GM12865 (cell line): ENCODE measurements at regions not wholly inside any gene's neighbourhood (a gene's known extent, or its start where the extent isn't known, plus 50 kb on each side); places are given as distances from the start of the nearest gene placed in this dataset.

ENCODE experiments used
- DNase-seq: peaks from one replicate; pipeline ENCODE4 v3.0.0; 2010; ENCODE audit warnings: low read depth
- H3K4me3 ChIP-seq: 2 replicates; pipeline ENCODE4 v1.5.1; 2011; ENCODE audit warnings: mild to moderate bottlenecking, low read depth, low read length, control low read depth
- TF ChIP-seq, protein P1 (sequence below): IDR thresholded peaks from 2 replicates; pipeline ENCODE4 v1.5.1; 2011; ENCODE audit warnings: low read length, control low read depth, low read depth, inconsistent platforms; ENCODE audit not compliant: insufficient read depth; ENCODE audit errors: missing control alignments

DNA sequence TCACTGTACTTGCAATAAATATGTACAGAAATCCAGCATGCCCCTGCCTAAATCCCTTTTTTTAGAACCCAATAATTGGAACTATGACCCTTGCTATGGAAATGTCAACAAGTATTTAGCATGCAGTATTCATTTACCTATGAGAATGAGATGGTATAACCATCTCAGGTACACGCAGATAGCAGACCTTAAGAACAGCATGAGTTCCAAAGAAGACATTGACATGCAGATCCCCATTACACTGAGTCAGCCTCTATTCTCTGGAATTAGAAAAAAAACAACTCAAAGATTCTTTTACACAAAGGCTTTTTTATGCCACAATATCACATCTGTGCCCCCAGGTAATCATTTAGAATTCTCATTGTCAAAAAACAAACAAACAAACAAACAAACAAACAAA is 325.6 kb upstream of the TLE4 start:
- DNase-seq: no peak
- TF ChIP-seq, protein P1, sequence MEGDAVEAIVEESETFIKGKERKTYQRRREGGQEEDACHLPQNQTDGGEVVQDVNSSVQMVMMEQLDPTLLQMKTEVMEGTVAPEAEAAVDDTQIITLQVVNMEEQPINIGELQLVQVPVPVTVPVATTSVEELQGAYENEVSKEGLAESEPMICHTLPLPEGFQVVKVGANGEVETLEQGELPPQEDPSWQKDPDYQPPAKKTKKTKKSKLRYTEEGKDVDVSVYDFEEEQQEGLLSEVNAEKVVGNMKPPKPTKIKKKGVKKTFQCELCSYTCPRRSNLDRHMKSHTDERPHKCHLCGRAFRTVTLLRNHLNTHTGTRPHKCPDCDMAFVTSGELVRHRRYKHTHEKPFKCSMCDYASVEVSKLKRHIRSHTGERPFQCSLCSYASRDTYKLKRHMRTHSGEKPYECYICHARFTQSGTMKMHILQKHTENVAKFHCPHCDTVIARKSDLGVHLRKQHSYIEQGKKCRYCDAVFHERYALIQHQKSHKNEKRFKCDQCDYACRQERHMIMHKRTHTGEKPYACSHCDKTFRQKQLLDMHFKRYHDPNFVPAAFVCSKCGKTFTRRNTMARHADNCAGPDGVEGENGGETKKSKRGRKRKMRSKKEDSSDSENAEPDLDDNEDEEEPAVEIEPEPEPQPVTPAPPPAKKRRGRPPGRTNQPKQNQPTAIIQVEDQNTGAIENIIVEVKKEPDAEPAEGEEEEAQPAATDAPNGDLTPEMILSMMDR: no peak
- no peak overlapping the region for H3K4me3 ChIP-seq

DNA sequence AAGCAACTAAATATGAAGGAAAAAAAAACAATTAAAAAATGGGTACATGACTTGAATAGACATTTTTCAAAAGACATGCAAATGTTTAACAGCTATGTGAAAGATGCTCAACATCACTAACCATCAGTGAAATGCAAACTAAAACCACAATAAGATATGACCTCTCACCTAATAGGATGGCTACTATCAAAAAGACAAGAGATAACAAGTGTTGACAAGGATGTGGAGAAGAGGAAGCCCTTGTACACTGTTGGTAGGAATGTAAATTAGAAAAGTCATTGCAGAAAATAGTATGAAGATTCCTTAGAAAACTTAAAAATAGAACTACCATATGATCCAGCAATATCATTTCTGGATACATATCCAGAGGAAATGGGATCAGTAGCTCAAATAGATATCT is 324.7 kb upstream of the TLE4 start:
- TF ChIP-seq, protein P1: no peak
- no peak for DNase-seq
- H3K4me3 ChIP-seq: no peak overlapping the region

DNA sequence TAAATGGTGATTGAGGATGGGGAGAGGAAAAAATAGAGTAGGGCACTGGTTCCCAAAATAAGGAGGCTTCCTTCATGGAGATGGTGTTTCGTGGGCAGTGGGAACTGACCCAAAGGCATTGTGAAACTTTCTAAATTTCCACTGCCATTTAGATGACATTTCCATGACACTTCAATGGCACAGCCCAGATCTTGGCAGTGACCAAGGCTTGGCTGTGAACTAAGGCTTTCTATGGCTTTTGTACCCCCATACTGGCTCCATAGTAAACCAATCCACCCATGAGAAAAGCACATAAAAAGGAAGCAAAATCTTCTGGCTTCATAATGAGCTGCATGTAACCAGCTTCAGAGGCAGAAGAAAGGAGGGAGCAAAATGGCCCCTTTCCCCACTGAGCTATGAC is 321.0 kb upstream of the TLE4 start:
- DNase-seq: no peak
- no peak overlapping the region for H3K4me3 ChIP-seq
- TF ChIP-seq, protein P1: no peak

DNA sequence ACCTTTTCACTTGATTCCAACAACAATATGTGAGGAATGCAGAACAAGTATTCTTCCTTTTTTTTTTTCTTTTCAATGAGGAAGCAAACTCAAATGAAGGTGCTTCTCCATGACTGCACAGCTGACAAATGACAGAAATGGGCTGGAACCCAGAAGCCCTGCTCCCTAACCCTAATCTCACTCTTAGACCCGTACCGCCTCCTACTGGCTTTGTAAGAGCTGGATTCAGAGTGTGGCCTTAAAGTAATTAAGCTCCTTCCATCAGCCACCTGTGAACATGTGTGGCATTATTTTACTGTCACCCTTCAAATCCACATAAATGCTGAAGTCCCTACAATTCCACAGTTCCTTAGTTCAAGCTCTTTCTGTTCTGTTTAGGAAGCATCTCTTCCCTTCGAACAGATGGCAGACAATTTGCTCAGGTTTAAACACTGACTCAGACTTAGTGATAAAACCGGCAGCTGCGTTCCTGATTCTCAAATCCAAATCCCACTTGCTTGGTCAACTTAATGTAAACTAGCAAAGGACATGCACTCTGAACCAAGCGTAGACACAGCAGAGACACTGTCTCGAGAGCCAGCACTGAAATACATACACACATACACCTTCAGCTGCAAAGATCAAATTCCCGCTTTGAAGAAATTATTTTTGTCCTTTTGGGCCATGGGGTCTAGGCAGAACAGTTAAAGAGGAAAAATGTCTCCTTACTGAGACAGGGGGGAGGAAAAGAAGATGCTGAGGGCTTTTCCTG is 316.7 kb upstream of the TLE4 start:
- H3K4me3 ChIP-seq: no peak overlapping the region
- TF ChIP-seq, protein P1: no peak
- no peak for DNase-seq

DNA sequence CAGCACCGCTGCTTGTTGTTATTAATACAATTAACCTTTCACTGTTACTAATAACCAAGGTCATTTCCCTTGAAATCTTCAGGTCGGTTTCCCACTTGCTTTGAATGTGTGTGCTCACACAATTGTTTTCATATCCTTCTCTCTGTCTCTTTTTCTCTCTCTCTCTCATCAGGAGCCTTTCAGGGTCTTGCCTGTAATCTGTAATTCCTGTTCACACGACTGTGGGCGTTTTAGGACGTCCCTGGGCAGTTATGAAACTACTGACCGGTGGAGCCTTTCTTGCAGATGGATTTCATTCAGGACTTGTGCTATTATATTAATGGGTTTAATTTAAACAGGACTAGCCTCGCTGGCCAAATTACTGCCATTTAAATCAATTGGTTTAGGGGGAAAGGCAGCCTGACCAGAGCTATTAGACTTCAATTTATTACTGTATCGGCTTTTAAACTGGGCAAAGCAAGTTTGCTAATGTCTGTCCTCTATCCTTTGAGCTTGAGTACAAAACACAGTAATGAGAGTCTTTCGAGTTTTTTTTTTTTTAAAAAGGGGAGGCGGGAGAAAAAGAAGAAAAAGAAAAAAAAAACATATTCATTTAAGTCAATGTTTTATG is 316.0 kb upstream of the TLE4 start:
- TF ChIP-seq, protein P1: no peak
- DNase-seq: no peak
- H3K4me3 ChIP-seq: no peak overlapping the region

DNA sequence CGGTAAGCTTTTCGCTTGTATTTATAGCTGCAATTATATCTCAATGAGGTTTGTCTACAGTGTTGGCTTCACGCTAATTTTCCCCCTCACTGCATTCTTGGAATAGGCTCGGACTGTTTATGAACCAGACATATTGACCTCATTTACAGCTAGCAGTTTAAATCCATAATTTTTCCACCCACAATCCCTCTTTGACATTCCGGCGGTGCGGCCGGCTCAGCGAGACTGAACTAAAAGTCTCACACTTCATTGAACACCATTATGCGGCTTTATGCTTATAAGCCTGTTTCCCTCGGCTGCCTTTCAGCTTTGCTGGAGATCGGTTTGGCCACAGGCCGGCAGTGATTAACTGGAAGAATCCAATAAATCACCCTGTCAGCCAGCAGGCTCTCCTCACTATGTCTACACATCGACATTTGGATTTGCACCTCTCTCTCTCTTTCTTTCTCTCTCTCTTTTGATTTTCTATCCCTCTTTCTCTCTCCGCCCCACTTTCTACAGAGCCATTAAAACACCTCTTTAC is 315.0 kb upstream of the TLE4 start:
- H3K4me3 ChIP-seq: no peak overlapping the region
- DNase-seq: no peak
- TF ChIP-seq, protein P1: no peak

DNA sequence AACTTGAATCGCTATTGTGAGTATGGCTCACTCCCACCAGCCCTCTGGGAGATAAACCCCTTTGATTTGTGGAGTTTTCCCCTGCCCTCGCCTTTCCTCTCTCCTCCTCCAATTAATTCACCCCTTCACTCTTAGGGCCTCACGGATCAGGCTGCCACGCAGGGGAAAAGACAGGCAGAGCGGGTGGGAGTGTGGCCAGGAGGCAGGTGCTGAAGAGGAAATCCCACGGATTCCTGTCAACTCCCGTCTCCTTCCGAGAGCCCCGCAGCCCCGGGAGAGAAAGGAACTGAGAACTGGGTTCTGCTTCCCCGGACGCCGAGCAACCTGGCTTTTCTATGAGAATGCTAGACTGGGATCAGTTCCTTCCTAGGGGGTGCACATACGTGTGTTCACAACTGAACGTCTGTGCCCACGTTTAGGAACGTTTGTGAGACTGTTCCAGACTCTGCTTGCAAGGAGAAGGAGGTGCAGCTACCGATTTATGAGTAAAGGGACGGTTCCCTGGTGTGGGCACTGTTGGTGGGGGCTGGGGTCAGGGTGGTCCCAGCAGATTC is 314.5 kb upstream of the TLE4 start:
- no peak for DNase-seq
- no peak overlapping the region for H3K4me3 ChIP-seq
- TF ChIP-seq, protein P1: no peak
